Transverse colon (tissue), 4 donors: ENCODE measurements at regions not wholly inside any gene's neighbourhood (a gene's known extent, or its start where the extent isn't known, plus 50 kb on each side); places are given as distances from the start of the nearest gene placed in this dataset.

Experiments
- DNase-seq: peaks from one replicate; pipeline ENCODE4 v3.0.0-alpha.2; 2019
- H3K27ac ChIP-seq, 4 donors: fragments of 200-600 bp; sonication (generic); 2 replicates each; pipeline ENCODE4 v1.5.1; 2016 to 2018; ENCODE audit warnings: inconsistent platforms in 4 of 4
- H3K27me3 ChIP-seq: fragments of 200-600 bp; sonication (generic); 2 replicates; pipeline ENCODE4 v1.5.1; 2017; ENCODE audit warnings: inconsistent platforms
- H3K36me3 ChIP-seq, 4 donors: fragments of 200-600 bp; sonication (generic); 2 replicates each; pipeline ENCODE4 v1.5.1; 2017 to 2019; ENCODE audit warnings: inconsistent platforms in 4 of 4
- H3K4me1 ChIP-seq, 4 donors: fragments of 200-600 bp; sonication (generic); 2 replicates each; pipeline ENCODE4 v1.5.1; 2017 to 2020; ENCODE audit warnings: inconsistent platforms in 4 of 4
- H3K4me3 ChIP-seq, 4 donors: fragments of 200-600 bp; sonication (generic); 1 replicate in 1 of 4; 2 replicates in 3 of 4; pipeline versions ENCODE4 v1.5.1 to v1.6.1; 2017 to 2019; ENCODE audit warnings: inconsistent platforms in 4 of 4
- H3K9me3 ChIP-seq, 2 donors: fragments of 200-600 bp; sonication (generic); 2 replicates each; pipeline ENCODE4 v1.5.1; 2017 to 2019; ENCODE audit warnings: inconsistent platforms in 2 of 2
- CTCF ChIP-seq, 5 experiments: fragments of 200-600 bp in 3 of 5; fragments of 450-650 bp in 2 of 5; sonication (generic) in 3 of 5; IDR thresholded peaks; 1 replicate in 2 of 5; 2 replicates in 3 of 5; pipeline ENCODE4 v1.5.1; 2016 to 2017; ENCODE audit warnings: antibody characterized with exemption in 5 of 5, inconsistent platforms in 3 of 5, mild to moderate bottlenecking in 2 of 5, moderate library complexity in 1 of 5
- EP300 ChIP-seq: sonication (generic); formaldehyde crosslinking; IDR thresholded peaks from one replicate; pipeline ENCODE4 v1.6.1; 2017; ENCODE audit warnings: antibody characterized with exemption, low read depth
- POLR2A ChIP-seq: fragments of 450-650 bp; IDR thresholded peaks from one replicate; pipeline ENCODE4 v1.6.1; 2016; ENCODE audit warnings: antibody characterized with exemption, mild to moderate bottlenecking, moderate library complexity
- POLR2AphosphoS5 ChIP-seq, 3 donors: sonication (generic); formaldehyde crosslinking; IDR thresholded peaks; one replicate each; pipeline ENCODE4 v1.6.1; 2016; ENCODE audit warnings: antibody characterized with exemption in 3 of 3
- WGBS, 2 donors: methylation state at CpG; one replicate each; pipeline ENCODE4 v1.1.5; 2018; ENCODE audit warnings: low coverage in 1 of 2; 5-methylcytosine and 5-hydroxymethylcytosine counted together
- in situ Hi-C, 4 donors: fragments of 200-750 bp; cut with MboI; loops; one replicate each; pipeline versions ENCODE4 v1.15.0 to v1.15.1; 2017; ENCODE audit warnings: low sequenced_read_pairs in 3 of 4, low pct_ligation_motif_present in 1 of 4, low pct_unique_long_range_greater_than_20kb in 1 of 4
- intact Hi-C: fragments of 100-400 bp; cut with DNase I; formaldehyde crosslinking; loops from one replicate; pipeline ENCODE4 v1.15.1; 2023; ENCODE audit warnings: low total_unique reads

GRCh38 chr5:108638021-108638420 lies 109.7 kb upstream of the FER start:
- 87 to 100% methylated on average over 2 of the region's 2 CpGs for WGBS, 2 donors
- H3K27me3 ChIP-seq: no peaks in the 10 kb centered on the region

GRCh38 chr5:108637134-108637533 lies 110.6 kb upstream of the FER start:
- TF ChIP-seq POLR2A: no peak
- no peak for TF ChIP-seq CTCF (IDR thresholded peaks at IDR 0.05)
- no peak for TF ChIP-seq EP300
- TF ChIP-seq POLR2AphosphoS5 (IDR thresholded peaks at IDR 0.05): no peak
- intact Hi-C loops: no loop called here

More at GRCh38 chr5:108638021-108638420, 109.7 kb upstream of the FER start:
- no peaks in the 10 kb centered on the region for H3K36me3 ChIP-seq
- H3K4me1 ChIP-seq: peaks cover 0 to 5% (median 0%) of the 10 kb centered on the region in 4 donors
- no peaks in the 10 kb centered on the region for H3K9me3 ChIP-seq
- H3K4me3 ChIP-seq: no peak overlapping the region
- no peak for TF ChIP-seq POLR2A
- no peak for TF ChIP-seq POLR2AphosphoS5 (IDR thresholded peaks at IDR 0.05)
- no peak for TF ChIP-seq EP300
- TF ChIP-seq CTCF (IDR thresholded peaks at IDR 0.05): no peak
- no peak for DNase-seq
- H3K27ac ChIP-seq: no peak overlapping the region
- intact Hi-C loops (no loop called here), in situ Hi-C loops (no loop called here)

GRCh38 chr5:108636135-108636853 lies 111.4 kb upstream of the FER start:
- Histone ChIP-seq H3K27me3 (no peaks in the 10 kb centered on the region), H3K9me3 (no peaks in the 10 kb centered on the region), H3K36me3 (no peaks in the 10 kb centered on the region), H3K27ac (no peak overlapping the region), H3K4me3 (no peak overlapping the region), H3K4me1 (no peaks in the 10 kb centered on the region)
- intact Hi-C loops (no loop called here), in situ Hi-C loops (no loop called here)
- no peak for DNase-seq
- TF ChIP-seq POLR2AphosphoS5 (IDR thresholded peaks at IDR 0.05) (no peak), EP300 (no peak), CTCF (IDR thresholded peaks at IDR 0.05) (no peak), POLR2A (no peak)
- WGBS, 2 donors: 84 to 90% methylated on average over 3 of the region's 3 CpGs

More at GRCh38 chr5:108637134-108637533, 110.6 kb upstream of the FER start:
- no peak overlapping the region for H3K4me3 ChIP-seq
- no peaks in the 10 kb centered on the region for H3K9me3 ChIP-seq
- no peaks in the 10 kb centered on the region for H3K27me3 ChIP-seq
- in situ Hi-C loops: no loop called here
- H3K27ac ChIP-seq: no peak overlapping the region
- H3K4me1 ChIP-seq: peaks cover 0 to 2% (median 0%) of the 10 kb centered on the region in 4 donors
- no peaks in the 10 kb centered on the region for H3K36me3 ChIP-seq
- DNase-seq: no peak
- WGBS, 2 donors: 80 to 86% methylated on average over 1 of the region's 1 CpG

GRCh38 chr5:108634617-108635288 lies 112.9 kb upstream of the FER start:
- no peaks in the 10 kb centered on the region for H3K36me3 ChIP-seq
- no peak overlapping the region for H3K4me3 ChIP-seq
- no peaks in the 10 kb centered on the region for H3K4me1 ChIP-seq
- H3K9me3 ChIP-seq: no peaks in the 10 kb centered on the region
- 63 to 70% methylated on average over 1 of the region's 1 CpG for WGBS, 2 donors
- TF ChIP-seq EP300: no peak
- TF ChIP-seq CTCF (IDR thresholded peaks at IDR 0.05): no peak
- no peak for TF ChIP-seq POLR2AphosphoS5 (IDR thresholded peaks at IDR 0.05)
- no peak for TF ChIP-seq POLR2A
- no peaks in the 10 kb centered on the region for H3K27me3 ChIP-seq
- no peak for DNase-seq
- intact Hi-C loops: no loop called here
- H3K27ac ChIP-seq: no peak overlapping the region
- in situ Hi-C loops: no loop called here
